Breast epithelium (tissue), 3 donors: ENCODE measurements at regions not wholly inside any gene's neighbourhood (a gene's known extent, or its start where the extent isn't known, plus 50 kb on each side); places are given as distances from the start of the nearest gene placed in this dataset.

Experiments used
- POLR2A ChIP-seq: fragments of 450-650 bp; IDR thresholded peaks from one replicate; pipeline ENCODE4 v1.6.1; 2016; ENCODE audit warnings: antibody characterized with exemption, mild to moderate bottlenecking, moderate library complexity
- TF ChIP-seq, protein P1 (sequence below), 3 donors: fragments of 450-650 bp; IDR thresholded peaks; one replicate each; pipeline ENCODE4 v1.5.1; 2016 to 2017; ENCODE audit warnings: antibody characterized with exemption in 3 of 3, mild to moderate bottlenecking in 3 of 3, moderate library complexity in 3 of 3

DNA sequence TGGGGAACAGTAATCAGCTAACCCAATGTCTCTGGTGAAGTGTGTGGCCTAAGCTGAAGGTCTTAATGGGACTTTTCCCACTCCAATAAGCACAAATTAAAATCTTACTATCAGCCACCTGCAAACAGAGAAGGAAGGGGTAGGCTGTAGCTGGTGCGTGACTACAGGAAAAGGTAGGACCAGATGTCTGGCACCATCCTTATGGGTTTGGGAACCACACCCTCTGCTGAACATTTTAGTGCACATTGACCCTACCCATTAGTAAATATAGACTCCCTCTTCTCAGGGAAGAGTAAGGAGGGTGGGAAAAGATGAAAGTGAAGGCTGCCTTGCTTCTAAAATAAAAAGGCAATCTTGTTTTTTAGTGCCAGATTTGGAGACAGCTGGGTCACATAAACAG, 602.8 kb downstream of the FAT4 start:
- TF ChIP-seq POLR2A, result no peak
- TF ChIP-seq, protein P1, sequence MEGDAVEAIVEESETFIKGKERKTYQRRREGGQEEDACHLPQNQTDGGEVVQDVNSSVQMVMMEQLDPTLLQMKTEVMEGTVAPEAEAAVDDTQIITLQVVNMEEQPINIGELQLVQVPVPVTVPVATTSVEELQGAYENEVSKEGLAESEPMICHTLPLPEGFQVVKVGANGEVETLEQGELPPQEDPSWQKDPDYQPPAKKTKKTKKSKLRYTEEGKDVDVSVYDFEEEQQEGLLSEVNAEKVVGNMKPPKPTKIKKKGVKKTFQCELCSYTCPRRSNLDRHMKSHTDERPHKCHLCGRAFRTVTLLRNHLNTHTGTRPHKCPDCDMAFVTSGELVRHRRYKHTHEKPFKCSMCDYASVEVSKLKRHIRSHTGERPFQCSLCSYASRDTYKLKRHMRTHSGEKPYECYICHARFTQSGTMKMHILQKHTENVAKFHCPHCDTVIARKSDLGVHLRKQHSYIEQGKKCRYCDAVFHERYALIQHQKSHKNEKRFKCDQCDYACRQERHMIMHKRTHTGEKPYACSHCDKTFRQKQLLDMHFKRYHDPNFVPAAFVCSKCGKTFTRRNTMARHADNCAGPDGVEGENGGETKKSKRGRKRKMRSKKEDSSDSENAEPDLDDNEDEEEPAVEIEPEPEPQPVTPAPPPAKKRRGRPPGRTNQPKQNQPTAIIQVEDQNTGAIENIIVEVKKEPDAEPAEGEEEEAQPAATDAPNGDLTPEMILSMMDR (IDR thresholded peaks at IDR 0.05), result no peak
